HG02970 (cell line): ENCODE measurements at regions not wholly inside any gene's neighbourhood (a gene's known extent, or its start where the extent isn't known, plus 50 kb on each side); places are given as distances from the start of the nearest gene placed in this dataset.
"Not testable (repeated sequence)": the region's sequence is repeated elsewhere in the genome, so short reads cannot be mapped to it uniquely, and the experiment has no call there.

Experiments
- ATAC-seq: cut with Tn5 transposase; IDR thresholded peaks from one replicate; pipeline ENCODE4 v1.9.1; 2021; ENCODE audit warnings: mild to moderate bottlenecking, moderate library complexity, moderate number of reproducible peaks; ENCODE audit not compliant: unreplicated experiment, low FRiP score

DNA sequence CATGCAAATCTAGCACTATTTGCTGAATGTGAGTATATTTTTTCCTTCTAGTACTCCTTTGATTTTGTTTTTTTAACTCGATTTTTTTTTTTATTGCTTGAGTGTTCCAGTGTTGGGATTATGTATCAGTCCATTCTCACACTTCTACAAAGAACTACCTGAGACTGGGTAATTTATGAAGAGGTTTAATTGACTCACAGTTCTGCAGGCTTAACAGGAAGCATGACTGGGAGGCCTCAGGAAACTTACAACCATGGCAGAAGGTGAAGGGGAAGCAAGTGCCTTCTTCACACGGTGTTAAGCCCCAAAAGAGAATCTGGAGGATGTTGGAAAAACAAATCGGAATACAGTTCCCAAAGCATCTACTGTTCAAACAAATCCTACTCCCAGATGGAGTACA, 69.1 kb downstream of the ZNF518B start:
- ATAC-seq, result not testable (repeated sequence)

DNA sequence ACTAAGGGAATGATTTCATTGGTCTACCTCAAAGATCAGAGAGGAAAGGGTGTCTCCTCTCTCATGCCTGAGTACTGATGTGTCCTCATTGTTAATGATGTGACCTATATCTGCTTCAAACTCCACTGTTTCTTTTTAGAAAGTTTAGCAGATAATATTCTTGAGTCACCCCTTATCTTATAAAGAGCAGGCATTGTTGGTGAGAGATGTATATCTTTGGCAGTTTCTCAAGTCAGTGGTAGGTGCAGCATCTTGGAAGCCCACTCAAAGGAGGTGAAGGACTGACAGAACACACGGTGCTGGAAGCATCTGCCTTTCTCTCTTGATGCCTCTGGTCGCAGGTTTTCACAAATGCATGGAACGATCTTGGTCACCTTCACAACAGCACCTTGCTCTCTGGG, 71.2 kb downstream of the ZNF518B start:
- ATAC-seq, result no peak

DNA sequence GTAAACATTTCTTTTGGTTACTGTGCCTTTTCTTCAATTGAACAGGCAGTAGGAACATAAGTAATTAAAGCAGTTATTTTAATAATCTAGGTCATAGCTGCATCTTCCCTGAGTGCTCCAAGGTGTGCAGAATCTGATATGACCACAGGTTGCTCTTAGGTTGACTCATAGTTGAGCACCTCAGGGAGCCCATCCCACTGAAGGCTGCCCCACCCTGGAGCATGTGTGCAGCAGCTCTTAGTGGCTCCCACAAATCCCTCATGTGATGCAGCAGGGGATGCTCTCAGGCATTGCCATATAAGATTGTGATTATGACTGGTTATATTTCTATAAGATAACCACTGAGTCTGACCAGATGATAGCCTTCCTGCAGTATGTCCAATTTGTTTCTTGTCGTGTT, 72.3 kb downstream of the ZNF518B start:
- no peak for ATAC-seq

DNA sequence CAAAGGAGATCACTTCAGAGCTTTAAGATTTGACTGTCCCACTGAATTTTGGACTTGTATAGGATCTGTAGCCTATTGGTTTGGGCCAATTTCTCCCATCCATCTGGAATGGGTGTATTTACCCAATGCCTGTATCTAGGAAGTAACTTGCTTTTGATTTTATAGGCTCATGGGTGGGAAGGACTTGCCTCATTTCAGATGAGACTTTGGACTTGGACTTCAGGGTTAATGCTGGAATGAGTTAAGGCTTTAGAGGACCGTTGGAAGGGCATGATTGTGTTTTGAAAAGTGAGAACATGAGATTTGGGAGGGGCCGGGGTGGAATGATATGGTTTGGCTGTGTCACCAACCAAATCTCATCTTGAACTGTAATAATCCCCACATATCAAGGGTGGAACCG, 73.8 kb downstream of the ZNF518B start:
- no peak for ATAC-seq

DNA sequence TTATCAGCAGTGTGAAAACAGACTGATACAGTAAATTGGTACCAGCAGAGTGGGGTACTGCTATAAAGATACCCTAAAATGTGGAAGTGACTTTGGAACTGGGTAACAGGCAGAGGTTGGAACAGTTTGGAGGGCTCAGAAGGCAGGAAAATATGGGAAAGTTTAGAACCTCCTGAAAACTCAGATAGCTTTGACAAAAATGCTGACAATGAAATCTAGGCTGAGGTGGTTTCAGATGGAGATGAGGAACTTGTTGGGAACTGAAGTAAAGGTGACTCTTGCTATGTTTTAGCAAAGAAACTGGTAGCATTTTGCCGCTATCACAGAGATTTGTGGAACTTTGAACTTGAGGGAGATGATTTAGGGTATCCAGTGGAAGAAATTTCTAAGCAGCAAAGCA, 75.1 kb downstream of the ZNF518B start:
- not testable (repeated sequence) for ATAC-seq

DNA sequence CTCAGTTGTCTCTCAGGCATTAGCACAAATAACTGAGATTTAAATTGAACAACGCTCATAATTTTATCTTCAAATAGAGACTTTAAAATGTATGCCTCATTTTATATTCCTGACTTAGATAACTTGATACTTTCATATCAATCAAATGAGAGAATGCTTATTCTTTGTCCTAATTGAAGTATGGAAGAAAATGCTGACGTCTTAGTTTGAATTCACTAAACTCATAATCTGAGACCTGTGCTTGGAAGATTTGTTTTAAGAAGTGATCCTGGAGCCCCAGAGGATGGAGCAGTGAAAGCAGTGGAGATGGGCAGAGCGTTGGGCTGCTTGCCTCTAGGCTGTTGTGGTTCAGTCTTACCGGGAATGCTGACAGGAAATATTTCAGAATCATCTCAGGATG, 76.1 kb downstream of the ZNF518B start:
- no peak for ATAC-seq

DNA sequence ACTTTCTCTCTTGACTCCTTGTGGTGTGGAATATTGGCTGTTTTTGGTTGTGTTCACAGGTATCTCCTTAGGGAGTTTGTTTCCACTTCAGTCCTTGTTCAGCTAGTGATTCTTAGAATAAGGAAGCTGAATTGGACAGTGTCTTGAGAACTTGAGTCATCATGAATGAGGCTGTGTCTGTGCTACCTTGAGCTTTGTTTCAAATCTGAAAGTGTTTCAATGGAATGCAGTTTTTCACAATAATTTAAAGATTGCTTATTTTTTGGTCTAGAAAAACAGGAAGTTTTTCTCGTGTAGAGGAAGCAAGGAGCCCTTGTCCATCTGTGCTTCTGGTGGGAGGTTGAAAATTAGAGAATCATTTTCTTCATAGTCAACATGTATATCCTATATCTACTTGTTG, 76.5 kb downstream of the ZNF518B start:
- no peak for ATAC-seq

DNA sequence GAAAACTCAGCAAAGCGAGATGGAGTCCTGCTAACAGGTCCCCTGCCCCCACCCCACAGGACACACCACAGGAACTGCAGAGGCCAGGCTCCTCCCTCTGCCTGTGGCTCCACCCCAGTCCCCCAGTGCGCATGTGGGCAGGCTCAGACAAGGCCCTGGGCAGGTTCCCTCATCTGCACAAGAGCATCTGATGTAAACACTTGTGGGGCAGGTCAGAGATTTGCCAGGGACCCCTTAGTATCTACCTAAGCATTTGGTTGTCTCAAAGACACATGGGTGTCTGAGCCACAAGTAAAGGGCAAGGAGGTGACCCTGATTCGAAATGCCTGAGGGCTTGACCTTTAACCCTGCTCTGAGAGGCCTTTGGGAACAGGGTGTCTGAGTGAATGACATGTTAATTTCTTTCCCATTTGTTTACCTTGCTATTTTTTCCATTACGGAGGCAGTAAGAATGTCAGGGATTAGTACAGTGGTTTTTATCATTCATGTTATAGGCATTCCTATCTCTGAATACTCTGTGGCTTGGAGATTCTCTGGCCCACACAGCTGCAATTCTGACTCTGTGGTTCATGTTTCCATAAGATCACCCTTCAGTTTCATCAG, 85.3 kb downstream of the ZNF518B start:
- no peak for ATAC-seq

DNA sequence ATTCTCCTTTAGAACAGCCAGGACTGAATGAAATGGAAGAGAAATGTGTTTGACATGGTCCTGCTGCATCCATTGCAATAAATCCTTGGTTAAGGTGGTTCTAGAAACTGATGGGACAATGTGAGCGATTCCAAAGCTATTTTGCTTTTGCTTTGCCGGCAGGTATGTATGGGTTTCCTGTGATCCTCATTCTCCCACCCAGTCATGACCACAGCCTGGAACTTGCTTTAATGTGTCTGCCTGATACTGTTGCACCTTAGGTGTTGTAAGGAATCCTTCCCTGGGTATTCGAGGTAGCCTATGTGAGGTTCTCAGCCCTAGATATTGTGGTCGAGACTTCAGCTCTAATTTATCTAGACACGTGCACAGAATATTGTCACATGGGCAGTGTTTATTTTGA, 86.1 kb downstream of the ZNF518B start:
- ATAC-seq, result no peak

DNA sequence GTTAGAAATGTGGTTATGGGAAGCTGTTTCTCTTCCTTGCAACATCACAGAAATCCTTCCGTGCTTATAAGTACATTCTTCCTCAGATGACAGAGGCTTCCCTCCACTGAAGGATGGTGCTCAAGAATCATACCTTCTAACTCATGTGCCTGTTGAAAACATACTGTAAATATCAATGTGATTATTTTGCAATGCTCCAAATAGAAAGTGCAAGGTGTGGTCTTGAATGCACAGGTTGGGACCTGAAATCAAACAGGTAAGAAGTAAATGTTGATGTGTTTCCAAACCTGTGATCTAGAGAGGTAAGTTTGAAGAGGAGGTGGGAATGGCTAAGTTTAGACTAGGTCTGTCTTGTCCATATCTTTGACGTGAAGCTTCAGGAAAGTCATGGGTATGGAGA, 87.7 kb downstream of the ZNF518B start:
- no peak for ATAC-seq

DNA sequence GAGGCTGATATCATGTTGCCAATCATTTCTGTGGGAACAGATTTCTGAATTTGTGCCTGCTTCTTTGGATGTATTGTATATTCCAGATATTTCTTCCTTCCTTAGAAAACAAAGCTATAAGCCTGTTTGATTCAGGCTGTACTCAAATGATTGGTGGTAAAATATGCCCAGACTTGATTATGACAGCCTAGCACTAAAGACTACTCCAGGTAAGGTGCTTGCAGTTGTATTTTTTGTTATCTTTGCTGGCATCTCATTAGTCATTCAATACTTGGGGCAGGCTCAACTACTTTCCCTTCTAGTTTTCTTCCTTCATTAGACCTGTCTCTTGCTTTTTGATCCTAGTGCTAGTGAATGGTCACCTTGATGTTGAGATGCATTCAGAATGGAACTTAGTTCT, 90.6 kb downstream of the ZNF518B start:
- ATAC-seq, result no peak

DNA sequence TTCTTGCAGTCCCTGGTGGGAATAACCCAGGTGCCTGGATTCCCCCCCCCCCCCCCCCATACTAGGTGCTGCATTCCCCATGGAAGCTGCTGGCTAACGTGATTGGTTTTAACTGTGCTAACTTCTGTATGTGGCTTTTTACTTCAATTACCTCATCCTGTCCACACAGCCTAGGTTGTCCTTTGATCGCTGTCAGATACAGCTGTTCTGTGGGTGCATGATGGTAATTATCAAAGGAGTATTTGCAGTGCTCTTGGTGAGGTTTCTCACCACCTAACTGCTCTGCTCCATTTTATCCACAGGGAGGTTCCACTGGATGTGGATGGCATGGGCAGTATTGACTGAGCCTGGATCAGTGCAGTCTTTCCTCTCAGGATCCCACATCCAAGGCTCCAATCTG, 93.0 kb downstream of the ZNF518B start:
- ATAC-seq, result no peak

DNA sequence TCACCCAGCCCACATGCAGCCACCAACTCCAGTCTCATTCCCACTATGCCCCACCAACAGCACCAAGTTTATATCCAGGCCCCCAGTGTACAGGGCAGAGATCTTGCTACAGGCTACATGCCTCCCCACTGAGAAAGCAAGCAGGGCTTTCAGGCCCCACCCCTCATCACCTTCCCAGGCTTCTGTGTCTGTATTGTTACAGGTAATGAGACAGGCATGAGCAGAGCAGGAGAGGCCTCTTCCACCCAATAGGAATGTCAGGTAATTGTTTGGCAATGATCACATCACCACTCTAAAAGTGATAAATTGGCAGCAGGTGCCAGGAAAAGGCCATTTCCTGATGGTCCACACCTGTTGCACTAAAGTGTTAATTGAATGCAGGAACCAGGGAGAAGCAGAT, 102.5 kb downstream of the ZNF518B start:
- ATAC-seq, result no peak

DNA sequence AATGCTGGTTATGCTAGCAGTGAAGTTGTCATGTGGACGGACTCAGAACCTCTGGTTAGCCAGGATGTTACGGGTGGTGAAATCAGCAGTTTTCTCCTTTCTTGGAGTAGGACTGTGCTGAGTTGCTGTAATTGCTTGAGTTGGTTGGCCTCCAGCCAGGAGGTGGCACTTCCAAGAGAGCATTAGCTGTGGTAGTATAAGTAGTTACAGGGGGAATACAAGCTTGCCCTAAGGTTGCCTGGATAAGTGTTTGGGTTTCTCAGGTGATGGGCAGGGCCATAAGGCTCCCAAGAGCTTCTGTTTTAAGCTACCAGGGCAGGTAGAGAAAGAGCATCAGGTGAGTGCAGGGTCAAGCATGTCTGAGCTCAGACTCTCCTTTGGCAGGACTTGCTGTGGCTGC, 103.0 kb downstream of the ZNF518B start:
- no peak for ATAC-seq

DNA sequence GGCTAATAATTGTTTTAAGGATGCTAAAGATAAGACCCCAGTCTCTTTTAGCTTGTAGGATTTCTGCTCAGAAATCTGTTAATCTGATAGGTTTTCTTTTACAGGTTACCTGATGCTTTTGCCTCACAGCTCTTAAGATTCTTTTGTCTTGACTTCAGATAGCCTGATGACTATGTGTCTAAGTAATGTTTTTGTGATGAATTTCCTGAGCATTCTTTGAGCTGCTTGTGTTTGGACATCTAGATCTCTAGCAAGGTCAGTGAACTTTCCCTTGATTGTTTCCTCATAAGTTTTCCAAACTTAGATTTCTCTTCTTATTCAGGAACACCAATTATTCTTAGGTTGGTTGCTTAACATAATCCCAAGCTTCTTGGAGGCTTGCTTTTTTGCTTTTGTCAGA, 104.1 kb downstream of the ZNF518B start:
- no peak for ATAC-seq

DNA sequence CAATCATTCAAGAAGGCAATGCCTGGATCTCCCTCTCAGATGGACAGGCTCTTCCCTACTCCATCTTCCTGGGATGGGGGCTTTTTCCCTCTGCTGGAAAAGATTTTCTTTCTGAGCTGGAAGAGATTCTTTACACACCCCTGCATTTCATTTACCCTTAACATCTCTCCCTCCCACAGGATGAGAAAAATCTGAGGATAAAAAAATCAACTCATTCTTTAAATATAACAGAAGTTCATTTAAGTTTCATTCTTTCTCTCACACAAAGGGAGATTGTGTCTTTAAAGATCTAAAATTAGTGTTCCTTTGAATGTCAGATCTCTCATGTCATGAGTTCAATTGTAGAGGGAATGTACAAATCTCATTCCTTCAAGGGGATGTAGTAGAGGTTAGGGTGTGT, 109.0 kb downstream of the ZNF518B start:
- ATAC-seq, result no peak

DNA sequence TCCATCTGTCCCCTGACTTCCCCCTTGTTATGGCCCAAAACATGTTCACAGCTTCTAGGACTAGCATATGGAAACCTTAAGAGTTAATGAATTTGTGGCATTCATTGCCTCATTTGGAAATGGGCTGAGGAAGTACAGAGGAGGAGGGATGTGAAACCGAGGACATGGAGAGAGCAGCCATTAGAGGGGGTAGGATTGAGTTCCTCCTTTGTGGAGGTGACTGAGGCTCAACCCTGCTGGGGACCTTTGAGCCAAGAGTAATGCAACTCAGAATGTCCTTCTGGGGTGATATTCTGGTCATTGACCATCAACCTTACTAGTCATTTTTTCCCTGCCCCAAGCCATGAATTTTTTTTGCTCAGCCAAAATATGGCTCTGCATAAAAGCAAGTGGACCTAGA, 109.4 kb downstream of the ZNF518B start:
- no peak for ATAC-seq

DNA sequence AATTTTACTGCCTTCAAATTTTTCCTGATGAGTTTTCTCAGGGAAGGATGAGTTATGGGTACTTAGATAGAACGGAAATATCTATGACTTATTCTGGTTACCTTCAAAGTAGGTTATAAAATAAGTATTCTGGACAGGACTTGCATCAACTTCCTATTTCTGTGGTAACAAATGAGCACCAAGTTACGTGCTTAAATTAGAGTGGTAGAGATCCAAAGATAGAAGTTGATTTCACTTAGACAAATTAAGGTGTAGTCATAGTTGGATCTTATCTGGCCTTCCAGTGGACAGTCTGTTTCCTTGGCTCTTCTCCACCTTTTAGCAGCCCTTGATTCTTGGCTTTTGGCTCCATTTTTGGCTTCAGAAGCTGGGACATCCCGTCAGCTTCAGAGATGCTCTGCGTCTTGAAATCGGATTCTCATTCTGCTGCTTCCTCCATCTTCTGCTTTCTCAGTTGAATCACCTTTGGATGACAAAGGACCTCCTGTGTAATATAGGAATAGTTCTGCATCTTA, 109.9 kb downstream of the ZNF518B start:
- no peak for ATAC-seq

DNA sequence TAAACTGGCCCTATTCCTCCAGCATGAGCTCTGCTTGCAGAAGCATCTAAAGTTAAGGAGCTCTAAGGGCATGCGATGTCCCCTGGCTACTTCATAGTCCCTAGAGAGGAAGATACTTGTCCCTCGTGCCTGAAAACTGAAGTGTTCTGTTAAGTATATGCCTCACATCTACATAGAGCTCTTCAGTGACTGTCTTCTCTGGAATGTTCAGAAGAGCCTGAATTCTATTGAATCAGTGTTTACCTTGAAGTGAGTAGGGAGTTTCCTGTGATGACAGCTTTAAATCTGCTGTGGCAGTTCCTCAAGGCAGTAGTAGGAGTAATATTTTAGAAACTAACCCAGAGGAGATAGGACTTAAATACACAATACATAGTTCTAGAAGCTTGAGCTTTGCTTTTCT, 111.2 kb downstream of the ZNF518B start:
- ATAC-seq, result no peak

DNA sequence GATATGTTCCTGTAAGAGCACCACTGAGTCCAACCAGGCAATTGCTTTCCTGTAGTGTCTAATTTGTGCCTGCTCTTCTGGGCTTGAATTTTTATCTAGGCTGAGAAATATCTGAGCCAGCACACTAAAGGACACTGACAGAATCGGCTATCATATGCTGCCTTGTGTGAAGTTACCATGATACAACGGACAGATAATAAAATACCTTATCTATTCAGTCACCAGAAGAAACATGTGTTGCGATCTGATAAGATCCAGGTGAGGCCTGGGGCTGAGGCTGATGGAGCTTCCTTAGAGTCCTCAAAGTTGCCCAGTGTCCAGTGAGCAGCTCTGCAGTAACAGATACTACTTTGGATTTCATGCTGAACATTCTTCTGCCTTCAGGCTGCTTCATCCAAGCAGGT, 111.8 kb downstream of the ZNF518B start:
- no peak for ATAC-seq

DNA sequence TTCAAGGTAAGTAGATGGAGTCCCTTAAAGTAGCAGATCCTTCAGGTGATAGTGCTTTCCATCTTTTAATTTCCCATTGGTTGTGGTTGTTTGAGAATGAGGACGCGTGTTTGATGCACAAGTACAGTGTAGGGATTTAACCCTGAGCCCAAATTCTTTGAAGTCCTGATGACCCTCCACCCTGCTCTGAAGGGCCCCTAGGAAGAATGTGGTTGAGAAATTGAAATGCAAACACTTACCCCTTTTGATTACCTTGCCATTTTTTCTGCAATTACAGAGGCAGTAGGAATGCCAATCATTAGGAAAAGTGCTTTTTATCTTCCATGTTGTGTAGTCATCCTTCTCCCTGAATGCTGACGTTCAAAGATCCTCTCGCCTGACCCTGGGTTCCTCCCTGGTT, 112.4 kb downstream of the ZNF518B start:
- ATAC-seq, result no peak

DNA sequence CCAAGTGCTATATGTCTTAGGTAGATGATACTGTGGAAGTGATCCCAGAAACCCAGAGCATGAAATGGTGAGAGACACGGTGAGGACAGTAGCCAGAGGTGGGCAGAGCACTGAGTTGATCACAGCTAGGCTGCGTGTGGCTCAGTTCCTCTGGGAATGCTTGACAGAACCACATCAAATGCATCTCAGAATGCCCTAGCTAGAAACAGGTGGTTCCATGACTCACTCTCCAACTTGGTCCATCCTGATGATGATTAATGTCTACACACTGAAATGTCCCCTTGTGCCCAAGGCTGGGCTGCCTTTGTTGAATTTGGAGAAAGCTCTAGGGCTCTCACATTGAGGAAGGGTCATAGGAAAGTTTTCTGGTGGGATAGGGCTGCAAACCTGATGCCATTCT, 113.6 kb downstream of the ZNF518B start:
- no peak for ATAC-seq

DNA sequence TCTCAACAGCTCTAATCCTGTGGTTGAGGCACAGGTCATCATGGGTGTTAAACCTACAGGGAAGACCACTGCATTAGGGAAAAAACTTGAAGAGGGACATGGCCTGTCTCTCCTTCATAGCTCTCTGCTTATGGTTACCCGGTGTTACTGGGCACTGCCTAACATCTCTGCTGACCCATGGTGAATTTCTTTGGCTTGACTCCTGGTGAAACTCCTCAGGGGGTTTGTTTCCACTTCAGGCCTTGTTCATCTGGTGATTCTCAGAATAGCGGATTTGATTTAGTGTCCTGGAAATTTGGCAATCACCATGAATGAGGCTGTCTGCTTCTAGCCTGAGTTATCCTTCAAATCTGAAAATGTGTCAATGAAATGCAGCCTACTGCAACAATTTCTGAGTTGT, 114.4 kb downstream of the ZNF518B start:
- ATAC-seq, result no peak
